GM18909 (cell line): ENCODE measurements at regions not wholly inside any gene's neighbourhood (a gene's known extent, or its start where the extent isn't known, plus 50 kb on each side); places are given as distances from the start of the nearest gene placed in this dataset.

Experiments used
- ATAC-seq: cut with Tn5 transposase; IDR thresholded peaks from one replicate; pipeline ENCODE4 v1.9.1; 2021; ENCODE audit warnings: mild to moderate bottlenecking; ENCODE audit not compliant: unreplicated experiment, poor library complexity

DNA sequence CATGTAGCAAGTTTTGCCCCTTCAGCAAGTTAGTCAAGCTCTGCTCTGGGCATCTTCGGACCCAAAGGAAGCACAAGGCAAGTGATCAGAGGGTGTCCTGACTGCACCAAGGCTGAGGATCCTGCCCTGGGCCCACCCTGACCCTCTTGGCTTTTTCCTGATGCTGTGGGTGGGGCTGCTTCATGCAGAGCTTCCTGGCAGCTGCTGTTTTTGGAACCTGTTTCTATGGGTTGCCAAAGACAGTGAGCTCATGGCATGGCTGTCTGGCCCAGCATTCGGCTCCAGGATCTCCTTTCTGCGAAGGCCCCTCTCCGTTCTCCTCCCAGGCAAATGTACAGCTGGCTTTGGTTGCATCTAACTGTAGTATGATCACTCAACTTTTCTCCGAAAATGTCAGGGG, 497.9 kb downstream of the ARHGEF28 start:
- no peak for ATAC-seq

DNA sequence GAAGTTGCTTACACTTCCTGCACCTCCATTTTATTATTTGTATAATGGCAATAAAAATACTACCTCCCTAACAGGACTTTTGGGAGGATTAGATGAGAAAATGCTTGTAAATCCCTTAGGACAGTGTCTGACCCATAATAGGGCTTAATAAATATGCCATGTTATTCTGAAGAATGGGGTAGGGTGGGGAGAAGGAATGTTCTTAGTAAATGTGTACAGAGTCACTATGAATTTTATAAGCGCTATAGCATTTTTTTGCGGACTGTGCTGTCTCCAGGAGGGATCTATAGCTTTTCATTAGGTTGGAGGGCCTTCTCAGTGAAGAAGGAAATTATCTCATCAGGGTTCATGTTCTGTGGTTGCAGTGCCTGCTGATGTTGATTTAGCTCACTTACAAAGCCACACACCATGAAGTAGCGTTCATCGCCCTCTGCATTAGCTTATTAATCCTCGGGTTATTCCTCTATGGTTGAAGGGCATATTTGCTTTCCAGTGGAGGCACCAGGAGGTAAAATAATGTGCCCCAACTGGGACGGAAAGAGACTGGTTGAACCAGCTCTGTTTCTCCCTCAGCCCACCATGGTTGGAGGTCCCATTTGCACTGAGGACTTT, 497.1 kb downstream of the ARHGEF28 start:
- ATAC-seq: no peak

DNA sequence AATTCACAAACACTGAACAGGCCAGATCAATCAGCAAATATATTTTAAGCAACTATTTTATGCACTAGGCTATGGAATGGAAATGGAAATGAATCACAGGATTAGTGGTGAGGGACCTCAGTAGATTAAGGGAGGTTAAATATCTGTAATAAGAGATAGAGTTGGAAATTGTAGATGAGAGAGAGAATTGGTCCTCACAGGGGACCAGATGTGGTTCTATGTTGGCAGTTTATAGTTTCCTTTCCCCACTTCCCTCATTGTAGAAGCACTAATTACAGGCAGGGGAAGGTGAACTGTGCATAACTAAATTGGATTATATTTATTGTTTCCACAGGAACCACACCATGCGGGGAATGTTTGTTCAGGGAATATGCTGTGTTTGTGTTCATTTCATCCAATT, 496.2 kb downstream of the ARHGEF28 start:
- no peak for ATAC-seq

DNA sequence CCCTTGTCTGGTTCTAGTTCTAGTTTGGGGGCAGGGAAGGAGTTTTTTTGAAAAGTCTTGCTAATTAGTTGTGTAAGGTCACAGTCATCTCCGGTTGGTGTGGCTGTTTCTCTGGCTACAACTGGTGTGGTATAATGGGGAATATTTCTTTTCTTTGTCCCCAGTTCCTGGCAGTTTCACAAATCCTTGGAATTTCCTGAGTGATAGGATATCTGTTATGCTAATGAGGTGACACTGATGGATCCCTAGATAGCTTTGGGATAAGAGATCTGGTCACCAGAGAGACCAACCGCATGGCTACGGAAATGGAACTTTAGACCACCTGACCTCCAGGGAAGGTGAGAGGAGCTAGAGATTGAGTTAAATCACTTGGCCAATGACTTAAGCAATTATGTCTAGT, 494.6 kb downstream of the ARHGEF28 start:
- ATAC-seq: no peak

DNA sequence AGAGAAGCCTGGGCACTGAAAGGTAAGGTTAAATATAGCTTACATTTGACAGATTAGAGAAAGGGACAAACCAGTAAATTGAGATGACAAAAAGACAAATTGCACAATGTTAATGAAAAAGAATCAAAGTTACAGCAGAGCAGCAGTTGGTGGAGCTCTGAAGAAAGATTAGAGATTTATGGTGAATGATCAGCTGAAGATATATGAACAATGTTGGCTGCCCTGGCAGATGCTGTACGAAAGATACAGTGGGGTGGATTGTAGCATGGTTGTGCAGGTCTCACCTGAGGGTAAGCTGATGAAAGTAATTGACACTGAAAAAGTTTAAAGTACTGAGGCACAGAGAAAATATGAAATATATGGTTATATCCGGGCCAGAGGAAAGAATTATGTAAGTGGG, 492.1 kb downstream of the ARHGEF28 start:
- ATAC-seq: no peak

DNA sequence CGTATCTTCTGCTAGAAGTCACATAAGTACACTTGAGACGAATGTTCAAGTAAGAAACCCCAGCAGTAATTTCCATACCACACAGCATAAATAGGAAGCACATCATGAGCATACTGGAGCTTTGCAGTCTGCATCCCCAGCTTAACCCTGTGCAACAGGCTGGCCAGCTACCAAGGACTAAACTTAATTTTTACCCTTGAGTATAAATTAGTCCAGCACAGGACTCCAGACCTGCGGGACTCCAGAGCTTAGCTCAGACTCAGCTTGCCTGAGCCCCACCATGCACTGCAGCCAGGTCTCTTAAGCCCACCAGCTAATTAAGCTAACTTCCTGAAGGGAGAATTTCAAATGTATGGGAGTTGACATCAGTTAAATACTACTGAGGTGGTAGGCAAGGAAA, 491.0 kb downstream of the ARHGEF28 start:
- ATAC-seq: no peak

DNA sequence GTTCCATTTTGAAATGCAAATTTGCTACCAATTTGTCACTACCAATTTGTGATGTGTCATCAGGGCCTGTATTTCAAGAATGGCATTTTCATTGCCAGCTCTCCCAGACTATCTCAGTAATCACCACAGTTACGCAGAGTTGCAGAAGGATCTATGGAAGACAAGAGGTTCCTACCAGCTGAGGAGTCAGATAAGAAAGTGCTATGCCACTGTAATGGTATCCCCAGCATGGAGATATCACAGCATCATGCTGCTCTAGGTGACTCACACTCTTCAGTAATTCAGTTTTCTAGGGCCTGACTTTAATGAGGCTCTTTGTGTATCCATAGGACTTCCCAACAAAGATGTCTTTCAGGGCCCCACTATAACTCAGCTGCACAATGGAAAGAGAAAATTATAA, 490.3 kb downstream of the ARHGEF28 start:
- ATAC-seq: no peak

DNA sequence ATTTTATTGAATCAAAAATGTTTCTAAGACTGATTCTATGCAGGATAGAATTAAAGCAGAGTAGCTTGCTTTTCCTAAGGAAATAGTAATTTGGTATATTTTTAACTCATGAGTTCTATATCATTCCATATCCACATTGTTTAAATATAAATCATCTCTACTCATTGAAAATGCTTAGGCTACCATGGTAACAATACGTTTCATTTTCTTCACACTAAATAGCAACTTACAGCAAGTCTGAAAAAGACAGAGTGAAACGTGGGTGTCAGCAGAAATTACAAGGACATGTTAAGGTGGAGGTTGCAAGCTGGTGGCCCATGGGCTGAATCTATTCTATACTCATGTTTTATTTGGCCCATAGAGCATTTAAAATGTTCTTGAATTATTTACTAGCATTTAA, 487.9 kb downstream of the ARHGEF28 start:
- ATAC-seq: no peak

DNA sequence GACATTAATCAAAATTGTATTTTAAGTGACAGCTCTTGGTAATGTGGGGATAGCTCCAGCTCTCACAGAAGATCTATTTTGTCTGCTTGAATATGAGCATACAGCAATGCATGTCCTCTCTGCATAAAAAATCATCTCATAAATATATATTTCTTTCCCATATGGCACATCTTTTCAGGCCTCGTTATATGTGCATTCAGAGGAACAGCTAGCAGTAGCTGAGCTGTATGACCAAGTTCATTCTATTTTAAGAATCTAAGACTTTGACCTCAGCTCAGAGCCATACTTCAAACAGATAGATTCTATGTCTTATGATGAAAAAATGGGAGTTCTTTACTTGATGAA, 487.2 kb downstream of the ARHGEF28 start:
- ATAC-seq: no peak

DNA sequence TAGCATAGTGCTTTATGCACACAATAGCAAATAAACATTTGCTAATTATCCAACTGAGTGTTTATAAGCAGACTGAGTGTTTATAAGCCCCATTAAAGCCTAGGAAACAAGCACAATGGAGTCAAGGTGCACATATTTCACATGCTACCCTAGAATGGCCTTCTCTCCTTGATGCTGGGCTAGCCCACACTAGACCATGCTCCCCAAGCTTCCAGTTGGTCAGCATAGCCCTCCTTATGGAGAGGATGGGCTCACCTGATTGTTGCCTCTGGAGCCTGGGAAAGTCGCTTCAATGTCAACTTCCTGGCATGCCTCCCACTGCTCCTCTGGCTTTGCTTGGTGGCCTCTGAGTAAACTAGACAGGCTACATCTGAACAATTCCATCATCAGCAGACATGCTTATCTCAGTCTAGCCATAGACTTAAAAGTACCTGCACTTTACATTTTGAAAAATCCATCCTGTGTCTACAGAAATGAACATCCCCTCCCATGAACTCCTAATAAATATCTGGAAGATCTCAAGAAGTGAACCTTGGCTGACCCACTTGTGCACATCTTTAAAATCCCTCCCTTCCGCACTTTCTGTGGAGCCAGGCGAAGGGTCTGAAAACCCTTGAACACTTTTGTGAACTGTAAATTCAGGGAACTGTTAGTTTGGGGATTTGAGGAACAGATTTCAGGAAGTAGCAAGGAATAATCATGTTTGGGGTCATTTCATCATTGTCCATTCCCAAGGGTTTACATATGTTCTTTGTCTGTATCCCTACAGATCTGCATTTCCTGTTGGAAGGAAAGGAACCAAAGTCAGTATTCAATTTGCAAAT, 486.6 kb downstream of the ARHGEF28 start:
- ATAC-seq: no peak

DNA sequence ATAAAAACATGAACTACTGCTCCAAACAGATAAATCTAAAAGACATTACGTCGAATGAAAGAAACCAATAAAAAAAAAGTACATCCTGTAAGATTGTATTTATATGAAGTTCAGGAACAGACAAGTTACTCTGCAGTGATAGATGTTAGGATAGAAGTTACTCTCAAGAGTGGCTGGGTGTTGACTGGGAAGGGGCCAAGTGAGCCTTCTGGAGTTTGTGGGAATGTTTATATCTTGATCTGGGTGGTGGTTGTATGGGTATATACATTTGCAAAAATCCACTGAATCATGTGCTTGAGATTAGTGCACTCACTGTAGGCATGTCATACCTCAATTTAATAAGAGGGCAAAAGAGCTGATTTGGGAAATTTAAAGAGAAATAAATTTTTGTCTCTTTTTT, 485.8 kb downstream of the ARHGEF28 start:
- no peak for ATAC-seq

DNA sequence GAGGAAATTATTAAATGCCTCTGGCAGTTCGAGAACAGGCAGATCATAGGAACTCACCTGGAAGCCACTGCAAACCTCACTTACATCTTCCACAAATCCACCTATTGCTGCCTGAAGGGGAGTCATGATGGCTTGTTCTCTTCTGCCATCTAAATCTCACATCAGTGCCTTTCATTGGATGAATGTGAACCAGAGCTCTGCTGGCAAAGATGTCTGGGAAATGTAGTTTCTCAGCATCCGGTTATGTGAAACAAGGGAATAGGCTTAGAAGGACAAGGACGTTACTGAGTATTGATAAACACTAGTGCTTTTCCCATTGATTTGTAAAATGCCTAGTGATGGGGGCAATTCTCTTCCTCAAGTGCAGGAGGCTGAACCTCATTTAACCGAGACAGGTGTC, 483.3 kb downstream of the ARHGEF28 start:
- no peak for ATAC-seq

DNA sequence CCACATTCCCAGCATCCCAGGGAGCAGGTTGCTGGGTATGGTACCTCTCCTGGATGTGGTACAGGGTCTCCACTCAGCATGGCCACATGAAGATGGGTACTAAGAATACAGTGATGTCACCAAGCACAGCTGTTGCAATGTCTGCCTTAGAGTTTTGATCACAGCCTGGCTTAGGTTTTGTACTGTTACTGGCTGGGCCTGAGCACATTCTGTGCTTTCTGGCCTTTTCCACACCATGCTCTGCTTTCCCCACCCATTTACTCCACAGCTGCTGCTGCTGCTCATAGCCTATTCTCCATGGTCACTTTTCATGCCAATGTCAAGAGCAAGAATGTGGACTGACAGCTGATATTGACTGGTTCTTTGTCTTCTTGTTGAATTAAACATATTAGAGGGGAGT, 481.9 kb downstream of the ARHGEF28 start:
- ATAC-seq: no peak

DNA sequence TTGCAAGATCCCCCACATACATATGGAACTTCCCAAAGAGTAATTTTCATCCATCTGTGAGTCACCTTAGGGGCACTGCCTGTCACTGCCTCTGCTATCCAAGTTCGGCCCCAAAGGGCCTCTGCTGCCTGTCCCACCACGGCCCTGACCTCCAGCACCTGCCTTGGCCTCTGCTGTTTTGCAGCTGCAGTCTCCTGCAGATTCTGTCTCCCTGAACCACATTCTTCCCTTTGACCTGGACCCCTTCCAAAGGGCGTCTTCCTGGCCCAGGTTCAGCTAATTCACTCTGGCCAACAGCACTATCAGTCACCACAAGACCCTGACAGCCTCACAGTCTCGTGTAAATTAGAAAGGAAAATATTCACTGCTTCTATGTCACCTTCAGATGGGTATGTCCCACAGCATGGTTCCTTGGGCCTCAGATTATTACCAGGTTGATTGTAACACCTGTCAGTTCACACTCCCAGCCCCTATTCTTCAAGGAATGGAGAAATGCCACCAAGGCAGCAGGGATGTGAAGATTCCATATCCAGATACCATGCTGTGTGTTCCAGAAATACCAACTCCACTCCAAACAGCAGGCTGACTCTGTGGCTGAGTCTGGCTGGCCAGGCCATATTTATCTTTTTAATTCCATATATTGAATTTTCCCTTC, 479.3 kb downstream of the ARHGEF28 start:
- no peak for ATAC-seq

DNA sequence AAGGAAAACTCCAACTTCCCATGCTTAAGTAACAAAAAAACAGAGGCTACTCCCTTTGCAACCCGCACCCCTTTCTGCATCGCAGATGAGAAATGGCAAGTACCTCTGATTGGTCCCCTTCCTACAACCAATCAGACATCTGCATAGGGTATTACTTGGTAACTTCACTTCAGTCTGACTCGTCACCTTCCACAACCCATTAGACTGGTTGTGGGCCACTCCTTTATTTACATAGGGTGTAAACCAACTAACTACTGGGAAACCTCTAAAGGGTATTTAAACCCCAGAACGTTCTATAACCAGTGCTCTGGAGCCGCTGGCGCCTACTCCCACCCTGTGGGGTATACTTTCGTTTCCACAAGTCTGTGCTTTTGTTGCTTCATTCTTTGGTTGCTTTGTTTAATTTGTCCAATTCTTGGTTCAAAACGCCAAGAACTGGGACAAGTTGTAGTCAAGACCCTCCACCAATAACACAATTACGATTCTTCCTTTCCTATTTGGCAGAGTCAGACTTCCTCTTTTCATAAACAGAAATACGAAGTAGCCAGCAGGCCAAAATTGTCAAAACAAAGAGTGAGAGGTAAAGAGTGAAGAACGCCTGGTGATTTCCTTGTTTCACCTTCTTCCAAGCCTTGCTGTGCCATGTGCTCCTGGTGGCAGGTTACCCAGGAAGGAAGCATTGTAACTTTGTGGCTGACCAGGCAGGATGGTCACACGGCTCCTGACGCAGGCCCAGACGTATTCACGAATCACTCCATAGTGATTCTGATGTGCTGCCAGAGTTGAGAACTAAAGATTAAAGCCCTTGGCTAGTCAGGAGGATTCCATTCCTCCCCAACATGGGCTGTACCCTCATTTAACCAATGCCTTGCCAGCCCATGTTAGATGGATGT, 477.4 kb downstream of the ARHGEF28 start:
- ATAC-seq: no peak

DNA sequence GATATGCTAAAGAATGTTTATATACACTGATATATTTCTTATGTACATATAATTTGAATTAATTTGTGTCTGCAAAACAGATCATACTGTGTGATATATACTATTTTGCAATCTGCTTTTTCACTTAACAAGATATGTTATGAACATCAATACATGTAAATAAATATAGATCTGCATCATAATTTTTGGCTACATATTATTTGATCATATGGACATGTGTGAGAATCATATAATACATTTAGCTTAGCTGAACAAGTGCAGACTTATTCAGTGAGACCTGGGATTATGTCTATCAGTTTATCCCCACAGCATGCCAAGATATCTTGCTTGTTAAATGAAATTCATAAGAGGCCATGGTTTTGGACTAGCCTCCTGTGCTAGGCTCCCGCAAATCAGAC, 474.3 kb downstream of the ARHGEF28 start:
- no peak for ATAC-seq

DNA sequence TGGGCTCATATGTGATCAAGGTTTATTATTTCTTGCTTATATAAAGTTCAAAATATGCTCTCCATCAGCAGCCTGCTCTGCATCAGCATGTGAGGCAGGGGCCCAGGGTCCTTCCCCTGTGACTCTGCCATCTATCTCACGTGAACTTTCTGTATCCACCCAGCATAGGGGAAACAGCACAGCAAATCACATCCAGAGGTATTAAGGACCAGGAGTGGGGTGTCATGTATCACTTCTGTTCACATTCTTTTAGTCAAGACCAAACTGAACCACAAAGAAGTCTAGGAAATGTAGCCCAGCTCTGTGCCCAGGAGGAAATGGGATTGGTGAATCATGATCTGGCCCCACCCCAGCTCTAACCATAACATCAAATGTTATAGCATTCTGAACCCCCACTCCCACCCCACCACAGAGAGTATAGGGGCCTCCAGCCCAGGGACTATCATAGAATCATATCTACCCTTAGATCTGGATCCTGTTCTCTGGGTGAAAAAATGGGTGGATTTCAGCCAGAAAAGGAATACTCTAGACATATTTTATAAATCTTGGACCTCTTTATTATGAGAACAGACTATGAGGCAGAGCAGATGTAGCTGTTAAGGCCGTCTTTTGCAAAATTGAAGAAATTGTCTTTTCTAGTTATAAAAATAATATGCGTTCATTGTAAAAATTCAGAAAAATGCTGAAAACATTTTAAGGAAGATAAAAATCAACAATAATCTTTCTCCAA, 473.7 kb downstream of the ARHGEF28 start:
- no peak for ATAC-seq

DNA sequence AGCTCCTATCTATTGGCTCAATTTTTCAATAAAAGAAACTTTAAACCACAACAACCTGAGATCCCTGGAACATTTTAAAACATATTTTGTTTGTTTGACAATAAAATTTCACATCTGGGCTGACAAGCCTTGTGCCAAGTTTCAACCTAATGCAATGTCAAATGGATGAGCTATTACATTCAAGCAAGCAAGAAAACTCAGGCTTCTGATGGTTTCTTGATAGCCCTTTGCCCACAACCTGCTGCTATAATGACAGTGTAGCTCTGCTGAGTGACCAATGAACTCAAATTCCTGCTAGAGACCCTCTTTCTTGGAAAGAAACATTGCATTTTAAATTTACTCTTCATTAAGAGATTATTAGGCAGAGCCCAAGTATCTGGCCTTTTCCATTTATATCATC, 472.9 kb downstream of the ARHGEF28 start:
- no peak for ATAC-seq

DNA sequence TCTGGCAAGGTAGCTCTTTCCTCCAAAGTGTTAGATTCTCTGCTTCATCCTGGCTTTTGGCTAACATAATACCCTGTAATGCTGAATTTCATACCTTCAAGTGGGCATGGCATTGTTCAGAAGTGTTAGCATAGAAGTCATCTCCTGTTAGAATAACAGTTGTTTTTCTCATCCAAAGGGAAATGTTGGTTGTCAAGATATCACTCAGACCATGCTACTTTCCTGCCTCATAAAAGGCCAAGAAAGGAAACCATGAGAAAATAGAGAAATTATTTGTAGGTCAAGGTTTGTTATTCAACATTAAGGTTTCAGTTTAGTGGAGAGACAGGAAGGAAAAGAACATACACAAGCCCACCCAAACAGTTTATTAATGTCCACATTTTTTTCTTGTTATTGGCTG, 472.5 kb downstream of the ARHGEF28 start:
- no peak for ATAC-seq

DNA sequence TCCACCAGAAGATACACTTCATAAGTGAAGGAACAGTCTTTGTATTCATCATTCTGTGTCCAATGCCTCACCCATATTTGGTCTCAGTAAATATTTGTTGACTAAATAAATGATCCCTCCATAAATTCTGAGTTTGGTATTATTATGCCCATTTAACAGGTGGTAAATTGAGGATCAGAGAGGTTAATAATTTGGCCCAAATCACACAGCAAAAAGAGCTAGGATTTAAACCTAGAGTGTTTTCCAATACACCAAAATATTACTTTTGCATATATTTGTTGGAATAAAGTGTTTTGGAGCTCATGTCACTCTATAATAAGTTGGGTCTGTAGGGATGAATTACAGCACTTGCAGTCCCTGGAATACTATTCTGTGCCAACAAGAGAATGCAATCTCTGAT, 470.3 kb downstream of the ARHGEF28 start:
- no peak for ATAC-seq
